IMR-90 (cell line): ENCODE measurements at regions not wholly inside any gene's neighbourhood (a gene's known extent, or its start where the extent isn't known, plus 50 kb on each side); places are given as distances from the start of the nearest gene placed in this dataset.

Experiments
- ATAC-seq: fragments of 200-7000 bp; cut with Tn5 transposase; 2 replicates; pipeline ENCODE4 v1.9.1; 2020; ENCODE audit warnings: low read depth, mild to moderate bottlenecking, moderate library complexity
- BruUV-seq: library from RNA; stranded (reverse); fragments of 400-500 nt; replicated peaks from 2 replicates; lab custom pipeline; 2021; lab: Mats Ljungman, UMichigan
- CTCF ChIA-PET: fragments of 300-600 bp; formaldehyde crosslinking; extraction: SDS; loops from one replicate; lab custom pipeline; 2021; ENCODE audit warnings: antibody characterized with exemption; lab: Yijun Ruan, JAX
- POLR2A ChIA-PET: fragments of 300-600 bp; sonication (Branson Sonifier 250); formaldehyde crosslinking; loops from one replicate; lab custom pipeline; 2022; ENCODE audit warnings: antibody characterized with exemption; ENCODE audit not compliant: unreplicated experiment; lab: Charles Lee
- DNase-seq: peaks from one replicate; pipeline ENCODE4 v3.0.0; 2013
- H2AFZ ChIP-seq: replicated peaks from 2 replicates; pipeline ENCODE3; 2013; ENCODE audit warnings: low read length, mild to moderate bottlenecking; ENCODE audit not compliant: poor library complexity
- H2AK5ac ChIP-seq: 2 replicates; pipeline ENCODE4 v1.6.1; 2013; ENCODE audit warnings: low read depth, low read length, inconsistent platforms
- H2AK9ac ChIP-seq: replicated peaks from 2 replicates; pipeline ENCODE3; 2013; ENCODE audit warnings: mild to moderate bottlenecking, low read depth, low read length, moderate library complexity; ENCODE audit not compliant: poor library complexity
- H2BK120ac ChIP-seq: 2 replicates; pipeline ENCODE4 v1.6.1; 2013; ENCODE audit warnings: low read depth, low read length, inconsistent platforms
- H2BK15ac ChIP-seq: 3 replicates; pipeline ENCODE4 v1.6.1; 2013; ENCODE audit warnings: low read depth, low read length, inconsistent platforms
- H2BK20ac ChIP-seq: 2 replicates; pipeline ENCODE4 v1.6.1; 2013; ENCODE audit warnings: low read depth, mild to moderate bottlenecking, inconsistent platforms, low read length, moderate library complexity
- H2BK5ac ChIP-seq: 2 replicates; pipeline ENCODE4 v1.6.1; 2013; ENCODE audit warnings: mild to moderate bottlenecking, low read depth, low read length, inconsistent platforms; ENCODE audit not compliant: poor library complexity, severe bottlenecking
- H3K14ac ChIP-seq: replicated peaks from 2 replicates; pipeline ENCODE4 v1.6.1; 2013; ENCODE audit warnings: low read depth, low read length, inconsistent platforms
- H3K18ac ChIP-seq: 2 replicates; pipeline ENCODE4 v1.6.1; 2013; ENCODE audit warnings: low read depth, low read length, control low read depth
- H3K23ac ChIP-seq: 2 replicates; pipeline ENCODE4 v1.6.1; 2013; ENCODE audit warnings: low read depth, low read length, inconsistent platforms
- H3K27ac ChIP-seq: 2 replicates; pipeline ENCODE4 v1.5.1; 2013; ENCODE audit warnings: mild to moderate bottlenecking, control low read depth, low read length; ENCODE audit not compliant: insufficient read depth
- H3K27me3 ChIP-seq: 2 replicates; pipeline ENCODE4 v1.6.1; 2013; ENCODE audit warnings: low read length; ENCODE audit not compliant: control insufficient read depth, insufficient read depth
- H3K36me3 ChIP-seq: 2 replicates; pipeline ENCODE4 v1.6.1; 2013; ENCODE audit warnings: low read length, mixed read lengths; ENCODE audit not compliant: control insufficient read depth, insufficient read depth
- H3K4ac ChIP-seq: 2 replicates; pipeline ENCODE4 v1.6.1; 2013; ENCODE audit warnings: low read depth, low read length, inconsistent platforms
- H3K4me1 ChIP-seq: 2 replicates; pipeline ENCODE4 v1.6.1; 2013; ENCODE audit warnings: low read length, mixed read lengths; ENCODE audit not compliant: control insufficient read depth, insufficient read depth
- H3K4me2 ChIP-seq: 2 replicates; pipeline ENCODE4 v1.6.1; 2013; ENCODE audit warnings: low read depth, mild to moderate bottlenecking, control low read depth, low read length, moderate library complexity
- H3K4me3 ChIP-seq: 2 replicates; pipeline ENCODE4 v1.5.1; 2013; ENCODE audit warnings: low read depth, mild to moderate bottlenecking, control low read depth, low read length, moderate library complexity; ENCODE audit not compliant: insufficient read depth
- H3K56ac ChIP-seq: 2 replicates; pipeline ENCODE4 v1.6.1; 2013; ENCODE audit warnings: low read length, inconsistent platforms; ENCODE audit not compliant: insufficient read depth; ENCODE audit errors: extremely low read depth
- H3K79me1 ChIP-seq, 2 experiments: 2 replicates each; pipeline ENCODE4 v1.6.1; 2013; ENCODE audit warnings: low read length in 2 of 2, inconsistent platforms in 1 of 2, low read depth in 1 of 2
- H3K9ac ChIP-seq: 2 replicates; pipeline ENCODE4 v1.6.1; 2013; ENCODE audit warnings: low read depth, low read length, control low read depth
- H3K9me1 ChIP-seq: 2 replicates; pipeline ENCODE4 v1.6.1; 2013; ENCODE audit warnings: low read length, inconsistent platforms; ENCODE audit not compliant: insufficient read depth
- H3K9me3 ChIP-seq: 2 replicates; pipeline ENCODE4 v1.6.1; 2013; ENCODE audit warnings: low read length; ENCODE audit not compliant: control insufficient read depth, insufficient read depth
- H4K20me1 ChIP-seq: 2 replicates; pipeline ENCODE4 v1.6.1; 2013; ENCODE audit warnings: low read length, inconsistent platforms; ENCODE audit not compliant: insufficient read depth
- H4K5ac ChIP-seq: 2 replicates; pipeline ENCODE4 v1.6.1; 2013; ENCODE audit warnings: mild to moderate bottlenecking, low read depth, low read length, control low read depth
- H4K8ac ChIP-seq, 2 experiments: 2 replicates each; pipeline ENCODE4 v1.6.1; 2013; ENCODE audit warnings: low read depth in 2 of 2, low read length in 2 of 2, control low read depth in 1 of 2, inconsistent platforms in 1 of 2
- H4K91ac ChIP-seq: 2 replicates; pipeline ENCODE4 v1.6.1; 2013; ENCODE audit warnings: low read depth, low read length, inconsistent platforms; ENCODE audit not compliant: insufficient read depth
- BHLHE40 ChIP-seq: fragments of 150-350 bp; IDR thresholded peaks from 2 replicates; pipeline ENCODE4 v1.6.1; 2016; ENCODE audit warnings: mild to moderate bottlenecking, low read depth, low read length
- CEBPB ChIP-seq: IDR thresholded peaks from 2 replicates; pipeline ENCODE4 v1.6.1; 2012; ENCODE audit warnings: low read depth, low read length, improper control_type of control experiment
- CHD1 ChIP-seq: IDR thresholded peaks from 2 replicates; pipeline ENCODE4 v1.6.1; 2012; ENCODE audit warnings: low read depth, low read length, improper control_type of control experiment
- FOS ChIP-seq: fragments of 150-350 bp; IDR thresholded peaks from 2 replicates; pipeline ENCODE4 v1.6.1; 2016; ENCODE audit warnings: low read depth, low read length
- MAFK ChIP-seq: IDR thresholded peaks from 2 replicates; pipeline ENCODE4 v1.6.1; 2012; ENCODE audit warnings: low read depth, low read length, improper control_type of control experiment
- MAZ ChIP-seq: IDR thresholded peaks from 2 replicates; pipeline ENCODE4 v1.6.1; 2012; ENCODE audit warnings: low read depth, mild to moderate bottlenecking, low read length, improper control_type of control experiment, moderate library complexity, borderline replicate concordance
- MXI1 ChIP-seq: IDR thresholded peaks from 2 replicates; pipeline ENCODE4 v1.6.1; 2012; ENCODE audit warnings: low read depth, mild to moderate bottlenecking, low read length, moderate library complexity, borderline replicate concordance
- NFE2L2 ChIP-seq: fragments of 150-350 bp; IDR thresholded peaks from 2 replicates; pipeline ENCODE4 v1.6.1; 2016; ENCODE audit warnings: low read depth, mild to moderate bottlenecking, low read length
- POLR2A ChIP-seq: IDR thresholded peaks from 2 replicates; pipeline ENCODE4 v1.6.1; 2012; ENCODE audit warnings: mild to moderate bottlenecking, low read depth, low read length
- RAD21 ChIP-seq: IDR thresholded peaks from 2 replicates; pipeline ENCODE4 v1.6.1; 2012; ENCODE audit warnings: low read length, improper control_type of control experiment
- RCOR1 ChIP-seq: IDR thresholded peaks from 2 replicates; pipeline ENCODE4 v1.6.1; 2012; ENCODE audit warnings: mild to moderate bottlenecking, low read length, improper control_type of control experiment; ENCODE audit not compliant: insufficient replicate concordance
- RFX5 ChIP-seq: IDR thresholded peaks from 2 replicates; pipeline ENCODE4 v1.8.0; 2012; ENCODE audit warnings: low read depth, mild to moderate bottlenecking, low read length, moderate library complexity
- SMC3 ChIP-seq: fragments of 150-350 bp; IDR thresholded peaks from 2 replicates; pipeline ENCODE4 v1.6.1; 2016; ENCODE audit warnings: low read depth, mild to moderate bottlenecking, antibody characterized with exemption, low read length, moderate library complexity
- WGBS, 2 experiments: methylation state at CpG; one replicate each; pipeline versions ENCODE4 v1.1.5 to v1.1.7; 2013; ENCODE audit warnings: missing lambda C conversion rate in 2 of 2; ENCODE audit not compliant: insufficient read length in 1 of 2; ENCODE audit errors: extremely low coverage in 2 of 2; 5-methylcytosine and 5-hydroxymethylcytosine counted together
- dilution Hi-C: fragments of 300-500 bp; cut with HindIII; formaldehyde crosslinking; loops from one replicate; pipeline ENCODE4 v1.14.3; 2018; ENCODE audit warnings: low sequenced_read_pairs; ENCODE audit not compliant: unreplicated experiment
- in situ Hi-C: fragments of 300-500 bp; cut with MboI; formaldehyde crosslinking; loops from 3 replicates; pipeline ENCODE4 v1.14.3; 2019; ENCODE audit warnings: low sequenced_read_pairs, inconsistent platforms, mixed read lengths
- intact Hi-C: fragments of 100-400 bp; cut with micrococcal nuclease; formaldehyde crosslinking; loops from 2 replicates; pipeline ENCODE4 v1.10.0; 2022
- TF ChIP-seq, protein P1 (sequence below): conservative IDR thresholded peaks from 2 replicates; pipeline ENCODE4 v1.5.1; 2012; ENCODE audit warnings: mild to moderate bottlenecking, low read depth, low read length, improper control_type of control experiment
- TF ChIP-seq, protein P2 (sequence below): fragments of 150-350 bp; IDR thresholded peaks from 2 replicates; pipeline ENCODE4 v1.6.1; 2017; ENCODE audit warnings: mild to moderate bottlenecking, antibody characterized with exemption, low read length, low read depth
- TF ChIP-seq, protein P3 (sequence below): fragments of 150-350 bp; IDR thresholded peaks from 2 replicates; pipeline ENCODE4 v1.6.1; 2016; ENCODE audit warnings: low read depth, mild to moderate bottlenecking, low read length, moderate library complexity, borderline replicate concordance

DNA sequence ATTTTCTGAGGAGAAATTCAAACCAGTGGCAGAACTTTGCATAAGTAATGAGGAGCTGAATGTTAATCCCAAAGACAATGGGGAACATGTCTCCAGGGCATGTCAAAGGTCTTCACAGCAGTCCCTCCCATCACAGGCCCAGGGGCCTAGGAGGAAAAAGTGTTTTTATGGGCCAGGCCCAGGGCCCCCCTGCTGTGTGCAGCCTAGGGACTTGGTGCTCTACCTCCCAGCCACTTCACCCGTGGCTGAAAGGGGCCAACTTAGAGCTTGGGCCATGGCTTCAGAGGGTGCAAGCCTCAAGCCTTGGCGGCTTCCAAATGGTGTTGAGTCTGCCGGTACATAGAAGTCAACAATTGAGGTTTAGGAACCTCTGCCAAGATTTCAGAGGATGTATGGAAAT lies 854.0 kb downstream of the LRRIQ3 start:
- Histone ChIP-seq H2BK15ac (no peak overlapping the region), H4K5ac (no peak overlapping the region), H3K4me1 (no peaks in the 10 kb centered on the region), H3K4me2 (no peak overlapping the region), H3K4ac (no peak overlapping the region), H2AK5ac (no peak overlapping the region), H3K14ac (no peak overlapping the region), H3K23ac (no peak overlapping the region), H3K36me3 (no peaks in the 10 kb centered on the region), H4K91ac (no peak overlapping the region), H3K9me1 (no peaks in the 10 kb centered on the region), H2BK120ac (no peak overlapping the region), H3K9ac (no peak overlapping the region), H2BK5ac (no peak overlapping the region), H2AK9ac (no peak overlapping the region), H3K4me3 (no peak overlapping the region), H3K18ac (no peak overlapping the region), H2BK20ac (no peak overlapping the region), H3K27ac (no peak overlapping the region), H4K8ac (no peak overlapping the region), H2AFZ (no peak overlapping the region), H3K79me1 (no peaks in the 10 kb centered on the region), H3K9me3 (peaks cover 2% of the 10 kb centered on the region; the same call in 1 of the 2 replicates), H3K56ac (no peak overlapping the region), H3K27me3 (no peaks in the 10 kb centered on the region), H4K20me1 (no peaks in the 10 kb centered on the region)
- dilution Hi-C loops, result no loop called here
- ChIA-PET POLR2A (no interaction called here), CTCF (no interaction called here)
- TF ChIP-seq RAD21, result no peak
- TF ChIP-seq CEBPB, result no peak
- no peak for TF ChIP-seq MAZ
- TF ChIP-seq, protein P1, sequence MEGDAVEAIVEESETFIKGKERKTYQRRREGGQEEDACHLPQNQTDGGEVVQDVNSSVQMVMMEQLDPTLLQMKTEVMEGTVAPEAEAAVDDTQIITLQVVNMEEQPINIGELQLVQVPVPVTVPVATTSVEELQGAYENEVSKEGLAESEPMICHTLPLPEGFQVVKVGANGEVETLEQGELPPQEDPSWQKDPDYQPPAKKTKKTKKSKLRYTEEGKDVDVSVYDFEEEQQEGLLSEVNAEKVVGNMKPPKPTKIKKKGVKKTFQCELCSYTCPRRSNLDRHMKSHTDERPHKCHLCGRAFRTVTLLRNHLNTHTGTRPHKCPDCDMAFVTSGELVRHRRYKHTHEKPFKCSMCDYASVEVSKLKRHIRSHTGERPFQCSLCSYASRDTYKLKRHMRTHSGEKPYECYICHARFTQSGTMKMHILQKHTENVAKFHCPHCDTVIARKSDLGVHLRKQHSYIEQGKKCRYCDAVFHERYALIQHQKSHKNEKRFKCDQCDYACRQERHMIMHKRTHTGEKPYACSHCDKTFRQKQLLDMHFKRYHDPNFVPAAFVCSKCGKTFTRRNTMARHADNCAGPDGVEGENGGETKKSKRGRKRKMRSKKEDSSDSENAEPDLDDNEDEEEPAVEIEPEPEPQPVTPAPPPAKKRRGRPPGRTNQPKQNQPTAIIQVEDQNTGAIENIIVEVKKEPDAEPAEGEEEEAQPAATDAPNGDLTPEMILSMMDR, result no peak
- TF ChIP-seq CHD1, result no peak
- TF ChIP-seq RFX5, result no peak
- TF ChIP-seq, protein P2, sequence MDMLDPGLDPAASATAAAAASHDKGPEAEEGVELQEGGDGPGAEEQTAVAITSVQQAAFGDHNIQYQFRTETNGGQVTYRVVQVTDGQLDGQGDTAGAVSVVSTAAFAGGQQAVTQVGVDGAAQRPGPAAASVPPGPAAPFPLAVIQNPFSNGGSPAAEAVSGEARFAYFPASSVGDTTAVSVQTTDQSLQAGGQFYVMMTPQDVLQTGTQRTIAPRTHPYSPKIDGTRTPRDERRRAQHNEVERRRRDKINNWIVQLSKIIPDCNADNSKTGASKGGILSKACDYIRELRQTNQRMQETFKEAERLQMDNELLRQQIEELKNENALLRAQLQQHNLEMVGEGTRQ, result no peak
- no peak for TF ChIP-seq RCOR1
- no peak for TF ChIP-seq SMC3
- no peak for TF ChIP-seq FOS
- TF ChIP-seq NFE2L2, result no peak
- no peak for TF ChIP-seq MAFK
- TF ChIP-seq, protein P3, sequence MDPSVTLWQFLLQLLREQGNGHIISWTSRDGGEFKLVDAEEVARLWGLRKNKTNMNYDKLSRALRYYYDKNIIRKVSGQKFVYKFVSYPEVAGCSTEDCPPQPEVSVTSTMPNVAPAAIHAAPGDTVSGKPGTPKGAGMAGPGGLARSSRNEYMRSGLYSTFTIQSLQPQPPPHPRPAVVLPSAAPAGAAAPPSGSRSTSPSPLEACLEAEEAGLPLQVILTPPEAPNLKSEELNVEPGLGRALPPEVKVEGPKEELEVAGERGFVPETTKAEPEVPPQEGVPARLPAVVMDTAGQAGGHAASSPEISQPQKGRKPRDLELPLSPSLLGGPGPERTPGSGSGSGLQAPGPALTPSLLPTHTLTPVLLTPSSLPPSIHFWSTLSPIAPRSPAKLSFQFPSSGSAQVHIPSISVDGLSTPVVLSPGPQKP, result no peak
- no peak for TF ChIP-seq BHLHE40
- no peak for TF ChIP-seq POLR2A
- no peak for TF ChIP-seq MXI1
- ATAC-seq, result no peak
- intact Hi-C loops, result no loop called here
- no TSS peak for BruUV-seq
- in situ Hi-C loops, result no loop called here
- no CpG with 5 or more reads among the region's 3 CpGs for WGBS, 2 experiments
- no peak for DNase-seq
